ENCODE measurements at regions not wholly inside any gene's neighbourhood (a gene's known extent, or its start where the extent isn't known, plus 50 kb on each side); places are given as distances from the start of the nearest gene placed in this dataset.

GRCh38 chr2:2870106-2870505, 507.5 kb downstream of the EIPR1 start:
- POLR2A ChIA-PET: no interaction called here
- Histone ChIP-seq H3K27me3 (ENCODE audit: control insufficient read depth in 1 of 2, insufficient read depth in 2 of 2, low read length in 2 of 2) (no peaks in the 10 kb centered on the region), H3K4me3 (ENCODE audit: low read length) (no peak overlapping the region), H3K9me3 (ENCODE audit: control insufficient read depth in 1 of 2, insufficient read depth in 1 of 2, low read length in 2 of 2) (no peaks in the 10 kb centered on the region), H3K4me1 (ENCODE audit: insufficient read depth, low read length) (no peaks in the 10 kb centered on the region), H3K36me3 (ENCODE audit: insufficient read depth, low read length) (no peaks in the 10 kb centered on the region), H3K27ac (ENCODE audit: low read depth in 1 of 2, low read length in 2 of 2) (no peak overlapping the region)
- DNase-seq (no peak), ATAC-seq (ENCODE audit: poor library complexity) (no peak)
- TF ChIP-seq CTCF (IDR thresholded peaks at IDR 0.05): no peak
- intact Hi-C loops (cut with DNase I, micrococcal nuclease): no loop called here
- CTCF ChIA-PET: no interaction called here
- Mint-ChIP-seq H3K4me3 (no peak overlapping the region), H3K9me3 (no peaks in the 10 kb centered on the region), H3K36me3 (ENCODE audit: low read depth) (no peaks in the 10 kb centered on the region), H3K4me1 (ENCODE audit: low read depth) (no peaks in the 10 kb centered on the region), H3K27ac (no peak overlapping the region), H3K27me3 (no peaks in the 10 kb centered on the region)

GRCh38 chr2:2869553-2869952, 508.1 kb downstream of the EIPR1 start:
- intact Hi-C loops (cut with DNase I, micrococcal nuclease): no loop called here
- CTCF ChIA-PET: no interaction called here
- no peak overlapping the region for H3K4me3 ChIP-seq (ENCODE audit: low read length)
- no peaks in the 10 kb centered on the region for H3K4me1 Mint-ChIP-seq (ENCODE audit: low read depth)
- H3K4me1 ChIP-seq (ENCODE audit: insufficient read depth, low read length): no peaks in the 10 kb centered on the region
- no peaks in the 10 kb centered on the region for H3K9me3 Mint-ChIP-seq
- no peak for ATAC-seq (ENCODE audit: poor library complexity)
- no peaks in the 10 kb centered on the region for H3K36me3 ChIP-seq (ENCODE audit: insufficient read depth, low read length)
- POLR2A ChIA-PET: no interaction called here
- no peaks in the 10 kb centered on the region for H3K9me3 ChIP-seq (ENCODE audit: control insufficient read depth in 1 of 2, insufficient read depth in 1 of 2, low read length in 2 of 2)
- H3K4me3 Mint-ChIP-seq: no peak overlapping the region
- no peaks in the 10 kb centered on the region for H3K27me3 ChIP-seq (ENCODE audit: control insufficient read depth in 1 of 2, insufficient read depth in 2 of 2, low read length in 2 of 2)
- no peak for TF ChIP-seq CTCF (IDR thresholded peaks at IDR 0.05)
- H3K36me3 Mint-ChIP-seq (ENCODE audit: low read depth): no peaks in the 10 kb centered on the region
- DNase-seq: no peak
- H3K27me3 Mint-ChIP-seq: no peaks in the 10 kb centered on the region
- no peak overlapping the region for H3K27ac Mint-ChIP-seq
- H3K27ac ChIP-seq (ENCODE audit: low read depth in 1 of 2, low read length in 2 of 2): no peak overlapping the region

- no peaks in the 10 kb centered on the region for H3K27me3 Mint-ChIP-seq
- H3K4me1 Mint-ChIP-seq (ENCODE audit: low read depth): no peaks in the 10 kb centered on the region
- H3K27ac Mint-ChIP-seq: no peak overlapping the region
Observed at GRCh38 chr2:2868085-2868484, 509.5 kb downstream of the EIPR1 start.

More at GRCh38 chr2:2868085-2868484, 509.5 kb downstream of the EIPR1 start:
- Histone ChIP-seq H3K9me3 (ENCODE audit: control insufficient read depth in 1 of 2, insufficient read depth in 1 of 2, low read length in 2 of 2) (no peaks in the 10 kb centered on the region), H3K36me3 (ENCODE audit: insufficient read depth, low read length) (no peaks in the 10 kb centered on the region), H3K27ac (ENCODE audit: low read depth in 1 of 2, low read length in 2 of 2) (no peak overlapping the region), H3K4me3 (ENCODE audit: low read length) (no peak overlapping the region), H3K27me3 (ENCODE audit: control insufficient read depth in 1 of 2, insufficient read depth in 2 of 2, low read length in 2 of 2) (no peaks in the 10 kb centered on the region), H3K4me1 (ENCODE audit: insufficient read depth, low read length) (no peaks in the 10 kb centered on the region)
- ATAC-seq (ENCODE audit: poor library complexity) (no peak), DNase-seq (no peak)
- intact Hi-C loops (cut with DNase I, micrococcal nuclease): no loop called here
- ChIA-PET POLR2A (no interaction called here), CTCF (no interaction called here)
- H3K36me3 Mint-ChIP-seq (ENCODE audit: low read depth): no peaks in the 10 kb centered on the region
- H3K9me3 Mint-ChIP-seq: no peaks in the 10 kb centered on the region
- no peak overlapping the region for H3K4me3 Mint-ChIP-seq
- no peak for TF ChIP-seq CTCF (IDR thresholded peaks at IDR 0.05)

Data from CD4-positive, alpha-beta T cell (primary cell).